ENCODE measurements at regions not wholly inside any gene's neighbourhood (a gene's known extent, or its start where the extent isn't known, plus 50 kb on each side); places are given as distances from the start of the nearest gene placed in this dataset.

DNA sequence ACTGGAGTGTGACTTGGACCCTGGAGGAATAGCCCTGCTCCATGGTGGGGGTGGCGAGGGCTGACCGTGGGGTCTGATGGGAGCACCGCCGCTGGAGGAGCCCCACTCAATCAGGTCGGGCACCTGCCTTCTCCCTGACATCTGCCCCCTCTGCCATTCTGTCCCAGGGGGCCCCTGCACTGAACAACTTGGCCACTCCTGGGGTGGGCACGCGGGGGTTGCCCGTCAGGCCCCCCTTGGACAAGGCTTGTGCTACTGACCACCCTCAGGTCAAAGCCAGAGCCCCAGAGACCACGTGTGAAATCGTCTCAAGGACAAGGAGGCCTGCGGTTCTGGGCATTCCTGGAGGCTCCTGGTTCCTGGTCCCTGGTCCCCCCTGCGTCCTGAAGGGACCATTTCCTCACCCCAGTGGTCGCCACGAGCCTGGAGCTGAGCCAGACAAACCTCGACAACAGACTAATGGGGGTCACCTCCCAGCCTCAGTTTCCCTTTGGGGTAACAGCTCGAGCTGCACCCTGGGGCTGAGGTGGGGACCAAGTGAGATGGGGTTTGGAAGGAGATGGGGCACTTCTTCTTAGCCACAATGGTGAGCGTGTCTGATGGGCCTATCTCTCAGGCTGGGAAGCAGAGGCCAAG is 73.4 kb upstream of the RNU6ATAC start:
- DNase-seq (ENCODE audit: extremely low spot score in 2 of 2), result no peak
- TF ChIP-seq POLR2A (IDR thresholded peaks at IDR 0.05) (no peak), POLR2AphosphoS5 (IDR thresholded peaks at IDR 0.05; ENCODE audit: insufficient read depth in 1 of 2, low read depth in 1 of 2) (no peak)
- TF ChIP-seq, protein P1, sequence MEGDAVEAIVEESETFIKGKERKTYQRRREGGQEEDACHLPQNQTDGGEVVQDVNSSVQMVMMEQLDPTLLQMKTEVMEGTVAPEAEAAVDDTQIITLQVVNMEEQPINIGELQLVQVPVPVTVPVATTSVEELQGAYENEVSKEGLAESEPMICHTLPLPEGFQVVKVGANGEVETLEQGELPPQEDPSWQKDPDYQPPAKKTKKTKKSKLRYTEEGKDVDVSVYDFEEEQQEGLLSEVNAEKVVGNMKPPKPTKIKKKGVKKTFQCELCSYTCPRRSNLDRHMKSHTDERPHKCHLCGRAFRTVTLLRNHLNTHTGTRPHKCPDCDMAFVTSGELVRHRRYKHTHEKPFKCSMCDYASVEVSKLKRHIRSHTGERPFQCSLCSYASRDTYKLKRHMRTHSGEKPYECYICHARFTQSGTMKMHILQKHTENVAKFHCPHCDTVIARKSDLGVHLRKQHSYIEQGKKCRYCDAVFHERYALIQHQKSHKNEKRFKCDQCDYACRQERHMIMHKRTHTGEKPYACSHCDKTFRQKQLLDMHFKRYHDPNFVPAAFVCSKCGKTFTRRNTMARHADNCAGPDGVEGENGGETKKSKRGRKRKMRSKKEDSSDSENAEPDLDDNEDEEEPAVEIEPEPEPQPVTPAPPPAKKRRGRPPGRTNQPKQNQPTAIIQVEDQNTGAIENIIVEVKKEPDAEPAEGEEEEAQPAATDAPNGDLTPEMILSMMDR (IDR thresholded peaks at IDR 0.05), result no peak
- H3K27me3 ChIP-seq, result no peaks in the 10 kb centered on the region
- no peaks in the 10 kb centered on the region for H3K36me3 ChIP-seq
- H3K9me3 ChIP-seq, result no peaks in the 10 kb centered on the region
- intact Hi-C loops (cut with DNase I), result no loop called here
- no peak overlapping the region for H3K4me3 ChIP-seq
- peaks cover 28% of the 10 kb centered on the region for H3K4me1 ChIP-seq
- H3K27ac ChIP-seq, result no peak overlapping the region

DNA sequence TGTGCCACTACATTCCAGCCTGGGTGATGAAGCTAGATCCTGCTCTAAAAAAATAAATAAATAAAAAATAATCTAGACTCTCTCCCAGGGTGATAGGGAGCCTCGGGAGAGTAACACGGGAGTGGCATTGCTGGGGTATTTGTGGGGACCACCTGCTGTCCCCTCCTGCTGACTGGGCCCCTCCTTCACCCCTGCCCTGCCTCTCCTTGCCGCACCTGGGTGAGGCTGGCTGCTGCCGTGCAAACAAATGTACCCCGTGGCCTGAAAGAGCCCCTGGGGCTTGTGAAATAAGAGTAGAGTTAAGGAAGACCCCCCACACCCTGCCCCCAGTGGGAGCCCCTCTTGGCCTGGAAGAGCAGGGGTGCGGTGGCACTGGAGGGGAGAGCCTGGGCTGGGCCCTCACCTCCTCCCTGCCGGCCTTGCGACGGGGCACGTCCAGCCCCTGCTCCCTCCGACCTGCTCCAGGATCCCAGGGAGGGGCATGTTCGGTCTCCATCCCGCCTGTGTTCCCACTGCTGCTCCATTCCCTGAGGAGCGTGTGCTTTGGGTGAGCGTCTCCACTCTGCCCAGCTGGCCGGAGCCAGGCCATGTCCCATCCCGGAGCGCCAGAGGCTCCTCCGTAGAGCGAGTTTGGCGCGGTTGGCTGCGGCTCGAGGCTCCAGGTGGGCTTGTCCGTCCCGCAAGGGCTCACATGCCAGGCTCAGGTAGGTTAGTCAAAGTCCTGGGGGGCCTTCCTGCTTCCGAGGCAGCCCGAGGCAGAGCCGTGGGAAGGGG is 75.0 kb upstream of the RNU6ATAC start:
- no peak for DNase-seq (ENCODE audit: extremely low spot score in 2 of 2)
- H3K9me3 ChIP-seq, result no peaks in the 10 kb centered on the region
- H3K27me3 ChIP-seq, result no peaks in the 10 kb centered on the region
- no peak for TF ChIP-seq POLR2A (IDR thresholded peaks at IDR 0.05)
- TF ChIP-seq POLR2AphosphoS5 (IDR thresholded peaks at IDR 0.05; ENCODE audit: insufficient read depth in 1 of 2, low read depth in 1 of 2), result no peak
- TF ChIP-seq, protein P1 (IDR thresholded peaks at IDR 0.05), result no peak
- intact Hi-C loops (cut with DNase I), result no loop called here
- H3K36me3 ChIP-seq, result no peaks in the 10 kb centered on the region
- no peak overlapping the region for H3K4me3 ChIP-seq
- no peak overlapping the region for H3K27ac ChIP-seq
- peaks cover 23% of the 10 kb centered on the region for H3K4me1 ChIP-seq

DNA sequence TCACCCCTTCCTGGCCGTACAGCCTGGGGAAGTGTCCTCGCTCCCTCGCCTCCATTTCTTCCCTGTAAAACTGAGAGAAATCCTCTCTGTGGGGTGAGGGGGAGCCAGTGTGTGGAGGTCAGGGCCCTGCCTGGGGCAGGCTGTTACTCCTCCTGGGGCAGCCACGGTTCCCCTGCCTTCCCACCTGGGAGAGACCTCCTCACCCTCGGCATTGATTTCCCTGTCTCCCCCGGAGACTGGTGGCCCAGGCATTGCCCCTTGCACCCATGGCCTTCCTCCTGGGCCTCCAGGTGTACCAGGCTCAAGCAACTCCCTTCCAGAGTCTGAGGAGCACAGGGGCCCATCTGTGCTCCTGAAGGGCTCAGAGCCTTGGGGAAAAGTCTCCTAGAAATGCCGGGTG is 75.6 kb upstream of the RNU6ATAC start:
- no peak overlapping the region for H3K27ac ChIP-seq
- H3K4me3 ChIP-seq, result no peak overlapping the region
- H3K9me3 ChIP-seq, result no peaks in the 10 kb centered on the region
- intact Hi-C loops (cut with DNase I), result no loop called here
- H3K4me1 ChIP-seq, result peaks cover 19% of the 10 kb centered on the region
- H3K27me3 ChIP-seq, result no peaks in the 10 kb centered on the region
- no peak for TF ChIP-seq POLR2AphosphoS5 (IDR thresholded peaks at IDR 0.05; ENCODE audit: insufficient read depth in 1 of 2, low read depth in 1 of 2)
- TF ChIP-seq, protein P1 (IDR thresholded peaks at IDR 0.05), result no peak
- no peak for TF ChIP-seq POLR2A (IDR thresholded peaks at IDR 0.05)
- H3K36me3 ChIP-seq, result no peaks in the 10 kb centered on the region
- DNase-seq (ENCODE audit: extremely low spot score in 2 of 2), result no peak

DNA sequence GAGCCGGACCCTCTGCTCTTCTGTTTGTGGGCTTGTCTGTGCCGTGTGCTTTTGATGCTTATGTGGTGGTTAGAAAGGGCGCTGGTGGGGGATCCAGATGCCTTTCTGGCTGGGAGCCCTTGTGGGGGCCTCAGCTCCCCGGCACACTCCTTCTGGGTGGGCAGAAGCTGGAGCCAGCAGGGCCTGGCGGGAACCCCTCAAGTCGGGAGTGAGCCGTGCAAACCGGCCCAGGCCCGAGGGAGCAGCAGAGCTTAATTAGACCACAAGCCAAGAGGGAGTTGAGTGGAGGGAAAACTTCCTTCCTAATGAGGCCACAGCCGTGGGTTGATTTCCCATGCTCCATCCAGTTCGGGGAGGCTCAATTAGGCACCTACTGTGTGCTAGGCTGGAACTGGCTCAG is 76.0 kb upstream of the RNU6ATAC start:
- Histone ChIP-seq H3K27me3 (no peaks in the 10 kb centered on the region), H3K36me3 (no peaks in the 10 kb centered on the region), H3K4me1 (peaks cover 16% of the 10 kb centered on the region), H3K9me3 (no peaks in the 10 kb centered on the region), H3K4me3 (no peak overlapping the region), H3K27ac (no peak overlapping the region)
- no peak for DNase-seq (ENCODE audit: extremely low spot score in 2 of 2)
- TF ChIP-seq, protein P1 (IDR thresholded peaks at IDR 0.05), result no peak
- TF ChIP-seq POLR2AphosphoS5 (IDR thresholded peaks at IDR 0.05; ENCODE audit: insufficient read depth in 1 of 2, low read depth in 1 of 2), result no peak
- intact Hi-C loops (cut with DNase I), result no loop called here

DNA sequence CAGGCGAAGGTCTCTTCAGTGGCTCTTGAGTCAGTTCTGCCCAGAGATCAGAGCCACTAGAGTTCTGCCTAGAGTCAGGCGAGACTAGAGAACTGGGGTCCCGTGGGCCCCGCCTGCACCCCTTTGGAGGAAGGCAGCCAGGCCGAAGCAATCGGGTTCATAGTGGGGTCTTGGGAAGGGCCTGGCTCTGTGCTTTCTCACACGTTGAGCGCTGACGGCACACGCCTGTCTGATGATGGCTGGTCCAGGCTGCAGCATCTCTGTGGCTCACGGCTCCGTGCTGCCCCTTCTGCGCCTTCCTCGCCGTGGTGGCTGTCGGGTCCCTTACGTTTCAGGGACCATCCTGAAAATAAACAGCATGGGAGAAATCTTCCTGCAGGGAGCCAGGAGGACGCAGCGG is 78.3 kb upstream of the RNU6ATAC start:
- Histone ChIP-seq H3K4me3 (no peak overlapping the region), H3K27ac (no peak overlapping the region), H3K4me1 (peaks cover 4% of the 10 kb centered on the region), H3K36me3 (no peaks in the 10 kb centered on the region), H3K27me3 (no peaks in the 10 kb centered on the region), H3K9me3 (no peaks in the 10 kb centered on the region)
- DNase-seq (ENCODE audit: extremely low spot score in 2 of 2), result no peak
- intact Hi-C loops (cut with DNase I), result no loop called here
- TF ChIP-seq POLR2A (IDR thresholded peaks at IDR 0.05) (no peak), POLR2AphosphoS5 (IDR thresholded peaks at IDR 0.05; ENCODE audit: insufficient read depth in 1 of 2, low read depth in 1 of 2) (no peak)
- TF ChIP-seq, protein P1 (IDR thresholded peaks at IDR 0.05), result no peak

All from vagina (tissue), 2 donors.